ENCODE measurements at regions not wholly inside any gene's neighbourhood (a gene's known extent, or its start where the extent isn't known, plus 50 kb on each side); places are given as distances from the start of the nearest gene placed in this dataset.

GRCh38 chr4:38413524-38414341 lies 250.3 kb upstream of the KLF3 start:
- TF ChIP-seq CTCF (IDR thresholded peaks at IDR 0.05) (no peak), POLR2A (IDR thresholded peaks at IDR 0.05) (no peak), EP300 (IDR thresholded peaks at IDR 0.05; ENCODE audit: low read depth) (no peak)
